Amygdala (tissue), 56 donors: ENCODE measurements at regions not wholly inside any gene's neighbourhood (a gene's known extent, or its start where the extent isn't known, plus 50 kb on each side); places are given as distances from the start of the nearest gene placed in this dataset.

Experiments
- DNase-seq, 56 donors: peaks; one replicate each; lab custom pipeline; 2025; lab: John Stamatoyannopoulos, UW

DNA sequence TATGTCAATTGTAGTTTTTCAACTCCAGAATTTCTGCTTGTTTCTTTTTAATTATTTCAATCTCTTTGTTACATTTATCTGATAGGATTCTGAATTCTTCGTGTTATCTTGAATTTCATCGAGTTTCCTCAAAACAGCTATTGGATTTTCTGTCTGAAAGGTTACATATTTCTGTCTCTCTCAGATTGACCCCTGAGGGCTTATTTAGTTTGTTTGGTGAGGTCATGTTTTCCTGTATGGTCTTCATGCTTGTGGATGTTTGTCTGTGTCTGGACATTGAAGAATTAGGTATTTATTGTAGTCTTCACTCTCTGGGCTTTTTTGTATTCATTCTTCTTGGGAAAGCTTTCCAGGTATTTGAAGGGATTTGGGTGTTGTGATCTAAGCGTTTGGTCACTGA lies 85.6 kb downstream of the SNAPC1 start:
- no peak for DNase-seq

DNA sequence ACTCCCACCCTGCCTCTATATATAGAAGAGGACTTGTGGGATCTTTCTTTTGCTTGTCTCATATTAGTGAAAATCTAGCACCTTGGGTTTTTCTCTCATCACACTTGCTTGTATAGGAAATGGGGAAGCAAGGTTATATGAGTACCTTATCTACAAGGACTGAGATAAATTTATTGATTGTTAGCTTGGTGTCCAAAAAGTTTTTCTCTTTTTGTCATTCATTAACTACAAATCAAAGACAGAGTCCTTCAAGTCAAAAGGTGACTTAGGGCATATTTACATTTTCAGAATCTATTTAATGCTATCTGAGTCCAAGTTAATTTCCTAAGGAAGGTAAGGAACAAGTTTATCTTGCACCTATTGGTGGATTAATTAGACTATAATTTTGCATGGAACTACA lies 92.7 kb downstream of the SNAPC1 start:
- no peak for DNase-seq

DNA sequence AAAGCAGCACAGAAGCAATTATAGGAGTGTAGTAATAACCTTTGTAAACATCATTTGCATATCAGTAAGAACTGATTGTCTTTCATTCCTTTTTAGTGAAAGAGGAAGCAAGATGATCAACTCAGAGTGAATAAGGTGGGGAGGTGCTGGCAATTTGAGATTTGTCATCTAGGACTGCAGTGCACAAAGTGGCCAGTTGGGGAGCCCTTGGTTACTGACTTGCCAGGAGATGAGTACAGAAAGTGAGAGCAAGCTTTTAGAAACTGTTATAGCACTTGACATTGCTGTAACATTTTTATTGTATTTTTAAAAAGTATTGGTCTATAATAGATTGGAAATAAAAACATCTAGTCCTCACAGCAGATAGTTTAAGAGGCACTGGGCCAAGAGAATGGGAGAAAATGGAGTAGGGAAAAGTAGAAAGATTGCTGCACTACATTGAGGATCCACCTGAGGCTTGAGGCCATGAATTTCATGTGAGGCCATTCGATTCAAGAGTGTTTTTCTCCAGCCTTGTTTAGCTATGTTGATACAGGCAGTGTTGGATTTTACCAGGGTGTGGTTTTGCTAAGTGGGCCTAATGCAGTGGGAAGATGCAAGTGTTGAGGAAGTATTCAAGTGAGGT lies 98.2 kb downstream of the SNAPC1 start:
- DNase-seq, result peak in 3 of 56 donors; percentile 7 to 11 (median 10)

DNA sequence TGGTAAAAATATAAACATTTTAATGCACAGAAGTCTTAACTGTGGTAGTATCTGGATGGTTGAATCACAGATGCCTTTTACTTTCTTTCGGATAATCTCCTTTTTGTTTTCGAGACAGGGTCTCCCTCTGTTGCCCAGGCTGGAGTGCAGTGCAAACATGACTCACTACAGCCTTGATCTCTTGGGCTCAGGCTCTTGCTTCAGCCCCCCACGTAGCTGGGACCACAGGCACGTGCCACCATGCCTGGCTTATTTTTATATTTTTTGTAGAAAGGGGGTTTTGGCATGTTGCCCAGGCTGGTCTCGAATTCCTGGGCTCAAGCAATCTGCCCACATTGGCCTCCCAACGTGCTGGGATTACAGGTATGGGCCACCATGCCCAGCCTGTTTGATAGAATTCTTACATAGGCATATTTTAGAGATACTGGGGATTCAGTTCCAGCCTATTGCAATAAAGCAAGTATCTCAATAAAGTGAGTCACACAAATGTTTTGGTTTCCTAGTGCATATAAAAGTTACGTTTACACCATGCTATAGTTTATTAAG lies 99.2 kb downstream of the SNAPC1 start:
- DNase-seq, result no peak

DNA sequence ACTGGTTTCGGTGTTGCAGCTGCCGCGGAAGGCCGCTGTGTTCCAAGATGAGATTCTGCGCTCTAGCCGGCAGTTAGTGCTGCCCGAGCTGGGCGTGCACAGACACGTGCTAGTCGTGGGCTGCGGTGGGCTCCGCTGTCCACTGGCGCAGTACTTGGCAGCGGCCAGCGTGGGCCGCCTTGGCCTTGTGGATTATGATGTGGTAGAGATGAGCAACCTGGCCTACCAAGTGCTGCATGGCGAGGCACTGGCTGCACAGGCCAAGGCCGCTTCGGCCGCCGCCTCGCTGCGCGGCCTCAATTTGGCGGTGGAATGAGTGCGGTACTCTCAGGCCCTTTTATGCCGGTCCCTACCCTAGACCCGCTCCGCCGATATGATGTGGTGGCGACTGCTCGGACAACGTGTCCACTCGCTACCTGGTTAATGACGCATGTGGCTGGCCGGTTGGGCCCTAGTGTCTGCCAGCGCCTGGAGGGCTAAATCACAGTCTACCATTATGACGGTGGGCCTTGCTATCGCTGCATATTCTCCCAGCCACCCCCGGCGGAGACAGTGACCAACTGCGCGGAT lies 102.2 kb downstream of the SNAPC1 start:
- DNase-seq, result no peak

DNA sequence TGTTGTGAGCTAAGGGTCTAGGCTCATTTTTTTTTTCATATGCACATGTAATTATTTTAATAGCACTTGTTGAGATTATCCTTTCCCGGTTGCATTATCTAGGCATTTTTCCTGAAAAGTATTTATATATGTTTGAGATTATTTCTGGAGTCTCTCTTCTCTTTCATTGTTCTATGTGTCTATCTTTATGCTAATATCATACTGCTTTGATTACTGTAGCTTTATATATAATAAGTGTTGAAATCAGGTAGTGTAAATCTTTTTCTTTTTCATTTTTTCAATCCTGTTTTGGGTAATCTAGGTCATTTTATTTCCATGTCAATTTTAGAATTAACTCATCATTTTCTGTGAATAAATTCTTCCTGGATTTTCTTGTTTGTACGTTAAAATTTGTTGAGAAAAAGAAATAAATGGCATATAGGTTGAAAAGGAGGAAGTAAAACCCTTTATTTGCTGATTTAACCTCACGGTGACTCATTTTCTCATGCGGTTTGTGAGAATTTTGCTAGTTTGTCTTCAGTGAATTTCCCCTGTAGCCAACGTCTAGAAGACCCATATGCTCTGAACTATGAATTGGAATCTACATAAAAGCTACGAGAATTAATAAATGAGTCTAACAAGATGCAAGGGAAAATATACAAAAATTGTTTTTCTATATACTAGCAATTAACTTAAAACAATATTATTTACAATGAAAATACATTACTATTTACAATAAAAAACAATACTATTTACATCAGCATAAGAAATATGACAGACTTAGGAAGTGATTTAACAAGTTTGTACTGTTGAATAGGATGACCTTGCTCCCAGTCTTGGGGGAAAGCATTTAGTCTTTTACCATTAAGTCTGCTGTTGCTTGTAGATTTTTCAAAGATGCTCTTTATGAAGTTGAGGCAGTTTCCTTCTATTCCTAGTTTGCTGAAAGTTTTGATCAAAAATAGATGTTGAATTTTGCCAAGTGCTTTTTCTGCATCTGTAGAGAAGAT lies 105.0 kb downstream of the SNAPC1 start:
- DNase-seq, result no peak

DNA sequence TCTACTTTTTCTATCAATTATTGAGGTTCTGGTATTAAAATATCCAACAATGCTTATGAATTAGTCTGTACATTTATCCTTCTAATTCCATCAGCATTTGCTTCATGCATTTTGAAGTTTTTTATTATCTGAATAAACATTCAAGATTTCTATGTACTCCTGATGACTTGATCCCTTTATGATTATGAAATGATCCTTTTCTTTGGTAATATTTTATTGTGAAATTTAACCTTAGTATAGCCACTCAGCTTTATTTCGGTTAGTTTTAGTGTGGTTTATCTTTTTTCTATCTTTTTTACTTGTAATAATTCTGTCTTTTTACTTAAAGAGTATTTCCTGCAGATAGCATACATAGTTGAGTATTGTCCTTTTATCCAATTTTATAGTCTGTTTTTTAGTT lies 106.6 kb downstream of the SNAPC1 start:
- DNase-seq, result no peak

DNA sequence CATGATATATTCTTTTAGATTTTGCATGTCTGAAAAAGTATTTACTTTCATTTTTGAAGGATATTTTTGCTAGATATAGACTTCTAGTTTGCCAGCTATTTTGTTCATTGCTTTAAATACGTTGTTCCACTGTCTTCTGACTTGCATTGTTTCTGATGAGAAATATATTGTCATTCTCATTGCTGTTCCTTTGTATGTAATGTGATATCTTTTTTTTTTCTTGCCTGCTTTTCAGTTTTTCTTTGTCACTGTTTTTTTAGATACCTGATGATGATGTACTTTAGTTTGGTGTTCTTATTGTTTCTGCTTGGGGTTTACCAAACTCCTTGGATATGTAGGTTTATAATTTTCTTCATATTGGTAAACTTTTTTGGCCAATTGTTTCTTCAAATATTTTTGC lies 107.9 kb downstream of the SNAPC1 start:
- DNase-seq, result no peak

DNA sequence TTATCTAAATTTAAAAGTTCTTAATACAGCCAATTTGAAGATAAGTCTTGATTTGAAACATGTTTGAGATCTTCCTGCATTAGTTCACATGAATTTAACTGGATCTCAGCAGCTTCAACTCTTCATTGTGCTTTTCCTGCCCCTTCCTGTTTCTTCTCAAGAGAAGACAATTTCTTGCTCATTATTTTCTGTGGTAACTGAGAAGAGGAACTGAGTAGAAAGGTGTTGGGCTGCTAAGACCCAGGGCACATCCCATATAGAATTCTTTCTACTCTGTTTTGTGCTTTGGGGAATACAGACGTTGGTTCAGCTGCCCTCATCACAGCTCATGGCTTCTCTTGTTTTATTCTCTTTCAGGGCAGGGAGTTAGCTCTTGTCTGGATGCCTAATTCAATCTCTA lies 110.2 kb downstream of the SNAPC1 start:
- no peak for DNase-seq

DNA sequence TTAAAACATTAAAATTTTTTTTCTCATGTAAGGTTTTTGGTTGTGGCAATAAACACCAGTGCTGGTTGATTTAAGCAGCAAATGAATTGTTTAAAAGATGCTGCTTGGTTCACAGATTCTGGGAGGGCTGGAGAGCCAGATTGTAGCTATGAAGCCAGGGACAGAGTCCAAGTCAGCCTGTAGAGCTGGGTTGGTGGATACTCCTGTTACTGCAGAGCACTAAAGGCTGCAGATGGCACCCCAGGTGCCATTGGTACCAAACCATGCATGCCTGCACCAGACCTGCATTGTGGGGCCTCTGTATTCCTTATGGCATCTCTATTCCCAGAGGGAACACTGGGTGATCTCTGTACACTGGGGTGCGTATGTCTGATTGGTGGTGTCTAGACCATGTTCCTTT lies 113.3 kb downstream of the SNAPC1 start:
- DNase-seq, result no peak

DNA sequence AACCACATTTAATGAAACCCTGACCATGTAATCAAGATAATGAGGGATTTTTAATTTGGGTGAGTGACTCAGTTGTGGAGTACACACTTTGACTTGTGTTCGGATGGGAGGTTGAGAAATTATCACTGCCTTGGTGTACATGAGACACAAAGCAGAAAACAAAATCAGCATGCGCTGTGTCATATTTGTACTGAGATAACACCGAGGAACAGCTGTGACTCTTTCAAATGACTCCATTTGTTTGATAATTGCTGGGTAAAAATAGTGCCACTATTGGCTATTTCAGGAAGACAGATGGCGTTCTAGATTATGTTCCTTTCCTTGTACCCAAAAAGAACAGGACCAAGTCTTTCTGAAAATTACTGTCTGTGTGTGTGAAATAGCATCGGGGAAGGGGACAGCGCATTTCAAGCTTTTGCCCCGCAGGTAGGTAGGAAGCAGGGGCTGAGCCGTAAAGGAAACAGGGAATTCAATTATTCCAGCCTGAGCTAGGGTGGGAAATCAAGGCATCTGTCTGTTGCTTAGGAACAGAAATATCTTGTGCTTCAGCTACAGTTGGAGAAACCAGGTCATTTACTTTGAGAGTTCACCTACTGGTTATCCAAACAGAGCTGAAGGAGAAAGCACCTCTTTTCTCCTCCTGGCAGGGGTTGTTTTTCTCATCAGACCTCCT lies 114.3 kb downstream of the SNAPC1 start:
- peak in 5 of 56 donors; percentile 8 to 53 (median 19) for DNase-seq

DNA sequence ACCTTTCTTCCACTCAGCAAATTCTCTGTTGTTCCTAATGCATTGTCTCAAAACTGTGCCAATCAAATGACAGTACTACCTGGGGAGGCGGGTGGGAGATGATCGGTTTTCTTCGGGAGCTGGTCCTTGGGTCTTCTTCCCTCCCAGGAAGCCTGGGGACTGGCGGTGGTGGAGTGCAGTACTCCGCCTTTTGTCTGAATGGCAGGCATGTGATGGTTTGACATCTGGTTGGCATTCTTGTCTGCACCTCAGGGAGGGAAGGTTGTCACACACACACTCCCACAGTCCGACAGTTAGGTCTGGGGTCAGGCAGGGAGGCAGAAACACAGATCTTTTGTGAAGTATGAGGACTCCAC lies 114.8 kb downstream of the SNAPC1 start:
- DNase-seq, result no peak

DNA sequence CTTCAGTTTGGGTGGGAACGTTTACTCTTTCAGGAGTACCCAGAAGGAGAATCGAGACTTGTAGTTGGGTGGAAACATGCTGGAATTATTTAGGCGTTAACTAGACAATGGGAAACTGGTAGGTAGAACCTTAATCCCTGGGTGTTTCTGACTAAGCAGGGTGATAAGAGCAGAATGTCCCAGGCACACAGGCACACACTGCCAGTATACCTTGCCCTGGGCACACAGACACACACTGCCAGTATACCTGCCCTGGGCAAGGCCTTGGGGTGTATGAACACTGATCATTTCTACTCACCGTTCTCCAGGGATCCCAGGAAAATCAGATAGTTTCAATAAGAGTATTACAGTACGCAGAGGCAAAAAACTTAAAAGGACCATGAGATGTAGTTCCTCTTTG lies 115.5 kb downstream of the SNAPC1 start:
- no peak for DNase-seq

DNA sequence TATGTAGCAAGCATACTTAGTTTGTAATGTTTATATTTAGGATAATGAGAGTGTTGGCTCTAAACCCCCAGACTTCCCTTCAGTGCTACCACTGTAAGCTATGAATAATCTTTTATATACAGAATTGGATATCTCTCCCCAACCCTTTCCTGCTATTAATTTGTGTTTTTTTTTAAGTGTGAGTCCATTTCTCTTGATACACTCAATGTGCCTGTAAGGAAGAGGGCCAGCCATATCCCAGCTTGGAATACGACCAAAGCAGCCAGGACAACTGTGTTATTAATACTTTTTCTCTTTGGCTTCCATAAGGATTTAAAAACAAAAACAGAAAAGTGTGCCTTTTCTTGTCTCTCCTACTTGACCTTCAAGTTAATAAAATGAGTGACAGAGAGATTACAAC lies 116.7 kb downstream of the SNAPC1 start:
- DNase-seq, result no peak

DNA sequence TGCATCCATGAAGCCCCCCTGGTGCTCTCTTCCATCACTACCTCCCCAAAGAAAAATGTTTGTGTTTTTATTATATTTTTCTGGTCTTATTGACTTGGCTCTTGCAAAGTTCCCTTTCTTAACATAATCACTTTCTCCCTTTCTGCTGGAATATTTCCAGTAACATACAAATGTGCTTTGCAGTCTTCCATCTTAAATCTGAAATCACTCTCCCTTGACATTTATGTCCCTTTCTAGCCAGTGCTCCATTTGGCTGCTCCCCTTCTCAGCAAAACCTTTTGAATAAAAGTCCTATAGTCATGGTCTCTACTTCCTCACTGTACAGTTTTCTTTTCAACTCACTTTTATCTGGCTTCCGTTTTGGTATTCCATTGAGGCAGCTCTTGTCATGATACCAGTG lies 118.8 kb downstream of the SNAPC1 start:
- DNase-seq, result no peak

DNA sequence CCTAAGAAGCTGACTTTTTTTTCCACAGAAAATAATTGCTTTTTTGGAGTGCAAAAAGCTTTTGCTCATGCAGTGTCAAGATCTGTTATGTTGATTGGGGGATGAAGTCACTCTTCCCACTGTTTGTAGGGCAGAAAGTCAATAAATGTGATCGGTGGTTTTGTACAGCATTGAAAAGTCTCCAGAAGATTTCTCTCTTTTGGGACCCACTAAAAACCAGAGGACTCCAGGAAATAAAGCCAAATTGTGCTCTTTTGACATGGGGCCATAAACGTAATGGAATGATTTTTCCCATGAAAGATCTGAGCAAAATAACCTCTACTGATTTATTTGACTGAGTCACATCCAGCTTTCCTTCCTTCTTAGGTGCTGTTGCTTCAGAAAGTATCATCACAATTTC lies 122.5 kb downstream of the SNAPC1 start:
- no peak for DNase-seq

DNA sequence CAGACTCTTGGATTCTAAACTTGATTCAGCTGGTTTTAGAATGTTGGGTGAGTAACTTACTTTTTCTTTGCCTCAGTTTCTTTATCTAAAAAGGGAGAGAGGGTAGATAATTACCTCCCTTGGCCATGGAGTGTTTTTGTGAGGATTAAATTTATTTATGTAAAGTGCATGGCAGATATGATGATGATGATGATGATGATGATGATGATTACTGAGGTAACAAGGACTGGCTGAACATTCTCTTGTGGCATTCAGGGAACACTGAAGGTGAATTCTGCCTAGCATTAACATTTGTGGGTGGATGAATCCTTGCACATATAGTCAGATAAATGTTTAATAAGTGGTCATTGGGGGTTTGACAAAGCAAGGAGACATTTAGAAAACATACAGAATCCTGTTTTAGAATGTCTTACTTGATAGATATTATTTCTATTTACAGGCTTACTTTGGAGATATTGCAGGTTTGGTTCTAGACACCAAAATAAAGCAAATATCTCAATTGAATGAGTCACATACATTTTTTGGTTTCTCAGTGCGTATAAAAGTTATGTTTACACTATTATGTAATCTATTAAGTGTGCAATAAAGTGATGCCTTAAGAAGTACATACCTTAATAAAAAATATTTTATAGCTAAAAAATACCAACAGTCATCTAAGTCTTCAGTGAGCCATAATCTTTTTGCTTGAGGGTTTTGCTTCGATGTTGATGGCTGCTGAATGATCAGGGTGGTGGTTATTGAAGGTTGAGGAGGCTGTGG lies 123.2 kb downstream of the SNAPC1 start:
- DNase-seq, result no peak

DNA sequence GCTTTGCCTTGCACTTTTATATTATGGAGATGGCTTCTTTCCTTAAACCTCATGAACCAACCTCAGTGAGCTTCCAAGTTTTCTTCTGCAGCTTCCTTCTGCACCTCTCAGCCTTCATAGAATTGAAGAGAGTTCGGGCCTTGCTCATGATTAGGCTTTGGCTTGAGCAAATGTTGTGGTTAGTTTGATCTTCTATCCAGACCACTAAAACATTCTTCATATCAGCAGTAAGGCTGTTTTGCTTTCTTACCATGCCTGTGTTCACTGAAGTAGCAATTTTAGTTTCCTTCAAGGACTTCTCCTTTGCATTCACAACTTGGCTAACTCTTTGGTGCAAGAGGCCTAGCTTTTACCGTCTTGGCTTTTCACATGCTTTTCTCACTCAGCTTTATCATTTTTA lies 125.4 kb downstream of the SNAPC1 start:
- no peak for DNase-seq

DNA sequence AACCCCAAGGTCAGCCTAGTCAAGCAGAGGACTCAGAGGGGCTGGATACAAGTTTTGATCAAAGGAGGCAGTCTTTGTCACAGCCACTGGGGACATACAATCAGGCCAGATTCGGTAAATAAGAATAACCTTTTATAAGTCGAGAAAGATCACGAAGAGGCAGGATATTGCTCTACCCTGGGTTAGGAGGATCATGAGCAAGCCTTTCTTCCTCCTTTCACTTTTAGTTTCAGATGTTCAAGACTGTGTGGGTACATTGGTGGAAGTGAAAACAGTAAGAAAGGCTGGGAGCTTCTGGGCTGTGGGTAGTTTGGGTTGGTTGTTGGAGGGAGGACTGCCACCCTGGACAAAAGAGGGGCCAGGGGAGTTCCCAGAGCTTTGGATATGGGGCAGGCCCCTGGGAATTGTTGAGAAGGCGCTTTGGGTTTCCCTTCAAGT lies 127.7 kb downstream of the SNAPC1 start:
- no peak for DNase-seq

DNA sequence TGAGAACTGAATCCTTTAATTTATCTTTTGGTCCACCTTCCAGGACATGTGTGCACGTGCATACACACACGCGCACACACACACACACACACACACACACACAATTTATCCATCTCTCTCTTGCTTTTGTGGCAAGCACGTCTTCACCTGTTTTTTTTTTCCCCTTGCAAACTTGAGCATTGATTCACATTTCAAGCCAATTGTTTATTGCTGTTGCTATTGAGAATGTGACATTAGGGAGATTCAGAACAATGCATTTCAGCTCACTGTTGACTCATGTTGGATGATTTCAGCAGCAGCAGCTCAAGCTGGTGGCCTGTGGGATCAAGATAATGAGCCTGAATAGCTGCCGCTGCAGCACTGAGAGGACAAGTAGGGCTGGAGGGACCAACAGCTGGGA lies 128.9 kb downstream of the SNAPC1 start:
- no peak for DNase-seq
